ENCODE measurements at regions not wholly inside any gene's neighbourhood (a gene's known extent, or its start where the extent isn't known, plus 50 kb on each side); places are given as distances from the start of the nearest gene placed in this dataset.

GRCh38 chr14:95034788-95035187 lies 122.5 kb downstream of the DICER1 start:
- WGBS, 10 experiments: 10 to 95% (median 61%) methylated on average over 1 to 4 of the region's 5 CpGs; no CpG with 5 or more reads in 2 of the 10 experiments
- in situ Hi-C loops (cut with MboI; ENCODE audit: low pct_unique_long_range_greater_than_20kb in 2 of 9, low sequenced_read_pairs in 9 of 9, unreplicated experiment in 9 of 9): no loop called here
- no peak overlapping the region for H3K27ac ChIP-seq
- H3K4me3 ChIP-seq: no peak overlapping the region
- peak in 6 of 8 experiments; percentile 29 to 91 (median 61) for ATAC-seq (replicated peaks in 6 of 8)
- peaks cover 14% of the 10 kb centered on the region in 2 donors for H3K4me1 ChIP-seq (replicated peaks in 1 of 2)

- in situ Hi-C loops (cut with MboI; ENCODE audit: low pct_unique_long_range_greater_than_20kb in 2 of 9, low sequenced_read_pairs in 9 of 9, unreplicated experiment in 9 of 9): no loop called here
- ATAC-seq (replicated peaks in 6 of 8): peak; percentile 16 to 85 (median 55)
- Histone ChIP-seq H3K4me1 (replicated peaks in 1 of 2) (peaks cover 14% of the 10 kb centered on the region in 2 donors), H3K27ac (peak overlapping the region; percentile 21 to 66), H3K4me3 (no peak overlapping the region)
- 0 to 100% (median 45%) methylated on average over 1 to 7 of the region's 8 CpGs for WGBS, 10 experiments
These were observed 123.4 kb downstream of the DICER1 start for GRCh38 chr14:95033682-95034632.

- H3K4me1 ChIP-seq (replicated peaks in 1 of 2): peaks cover 14% of the 10 kb centered on the region in 2 donors
- WGBS, 10 experiments: 12 to 100% (median 61%) methylated on average over 2 to 4 of the region's 4 CpGs; no CpG with 5 or more reads in 1 of the 10 experiments
- ATAC-seq (replicated peaks in 6 of 8): no peak
- no peak overlapping the region for H3K27ac ChIP-seq
- no peak overlapping the region for H3K4me3 ChIP-seq
- in situ Hi-C loops (cut with MboI; ENCODE audit: low pct_unique_long_range_greater_than_20kb in 2 of 9, low sequenced_read_pairs in 9 of 9, unreplicated experiment in 9 of 9): no loop called here
These were observed 124.3 kb downstream of the DICER1 start for GRCh38 chr14:95033031-95033430.

GRCh38 chr14:95026851-95027463 lies 130.4 kb downstream of the DICER1 start:
- in situ Hi-C loops (cut with MboI; ENCODE audit: low pct_unique_long_range_greater_than_20kb in 2 of 9, low sequenced_read_pairs in 9 of 9, unreplicated experiment in 9 of 9): no loop called here
- Histone ChIP-seq H3K4me3 (no peak overlapping the region), H3K27ac (no peak overlapping the region), H3K4me1 (replicated peaks in 1 of 2) (no peaks in the 10 kb centered on the region)
- 43 to 92% (median 67%) methylated on average over 1 to 6 of the region's 7 CpGs for WGBS, 10 experiments
- ATAC-seq (replicated peaks in 6 of 8): no peak

GRCh38 chr14:95025941-95026340 lies 131.4 kb downstream of the DICER1 start:
- in situ Hi-C loops (cut with MboI; ENCODE audit: low pct_unique_long_range_greater_than_20kb in 2 of 9, low sequenced_read_pairs in 9 of 9, unreplicated experiment in 9 of 9): no loop called here
- no peak for ATAC-seq (replicated peaks in 6 of 8)
- no peak overlapping the region for H3K4me3 ChIP-seq
- 0 to 100% (median 86%) methylated on average over 1 to 4 of the region's 6 CpGs; no CpG with 5 or more reads in 5 of the 10 experiments for WGBS, 10 experiments
- no peak overlapping the region for H3K27ac ChIP-seq
- H3K4me1 ChIP-seq (replicated peaks in 1 of 2): no peaks in the 10 kb centered on the region

GRCh38 chr14:95025218-95025617 lies 132.1 kb downstream of the DICER1 start:
- WGBS, 10 experiments: 0 to 83% (median 60%) methylated on average over 1 to 3 of the region's 4 CpGs; no CpG with 5 or more reads in 3 of the 10 experiments
- in situ Hi-C loops (cut with MboI; ENCODE audit: low pct_unique_long_range_greater_than_20kb in 2 of 9, low sequenced_read_pairs in 9 of 9, unreplicated experiment in 9 of 9): no loop called here
- ATAC-seq (replicated peaks in 6 of 8): no peak
- H3K4me1 ChIP-seq (replicated peaks in 1 of 2): no peaks in the 10 kb centered on the region
- no peak overlapping the region for H3K27ac ChIP-seq
- H3K4me3 ChIP-seq: no peak overlapping the region

- in situ Hi-C loops (cut with MboI; ENCODE audit: low pct_unique_long_range_greater_than_20kb in 2 of 9, low sequenced_read_pairs in 9 of 9, unreplicated experiment in 9 of 9): no loop called here
- Histone ChIP-seq H3K4me3 (no peak overlapping the region), H3K27ac (no peak overlapping the region), H3K4me1 (replicated peaks in 1 of 2) (no peaks in the 10 kb centered on the region)
- ATAC-seq (replicated peaks in 6 of 8): no peak
- WGBS, 10 experiments: 0 to 90% (median 22%) methylated on average over 1 to 3 of the region's 6 CpGs; no CpG with 5 or more reads in 6 of the 10 experiments
These were observed 132.9 kb downstream of the DICER1 start for GRCh38 chr14:95024380-95024779.

- ATAC-seq (replicated peaks in 6 of 8): no peak
- no peak overlapping the region for H3K27ac ChIP-seq
- in situ Hi-C loops (cut with MboI; ENCODE audit: low pct_unique_long_range_greater_than_20kb in 2 of 9, low sequenced_read_pairs in 9 of 9, unreplicated experiment in 9 of 9): no loop called here
- no peaks in the 10 kb centered on the region for H3K4me1 ChIP-seq (replicated peaks in 1 of 2)
- H3K4me3 ChIP-seq: no peak overlapping the region
- WGBS, 10 experiments: 0 to 94% (median 77%) methylated on average over 1 to 4 of the region's 4 CpGs; no CpG with 5 or more reads in 4 of the 10 experiments
These were observed 133.4 kb downstream of the DICER1 start for GRCh38 chr14:95023886-95024285.

GRCh38 chr14:95023115-95023514 lies 134.2 kb downstream of the DICER1 start:
- in situ Hi-C loops (cut with MboI; ENCODE audit: low pct_unique_long_range_greater_than_20kb in 2 of 9, low sequenced_read_pairs in 9 of 9, unreplicated experiment in 9 of 9): no loop called here
- H3K27ac ChIP-seq: no peak overlapping the region
- no peaks in the 10 kb centered on the region for H3K4me1 ChIP-seq (replicated peaks in 1 of 2)
- no peak for ATAC-seq (replicated peaks in 6 of 8)
- no peak overlapping the region for H3K4me3 ChIP-seq
- 50 to 100% (median 86%) methylated on average over 2 to 8 of the region's 9 CpGs; no CpG with 5 or more reads in 3 of the 10 experiments for WGBS, 10 experiments

GRCh38 chr14:95021588-95021987 lies 135.7 kb downstream of the DICER1 start:
- no peak for ATAC-seq (replicated peaks in 6 of 8)
- Histone ChIP-seq H3K4me3 (no peak overlapping the region), H3K27ac (no peak overlapping the region), H3K4me1 (replicated peaks in 1 of 2) (no peaks in the 10 kb centered on the region)
- in situ Hi-C loops (cut with MboI; ENCODE audit: low pct_unique_long_range_greater_than_20kb in 2 of 9, low sequenced_read_pairs in 9 of 9, unreplicated experiment in 9 of 9): no loop called here
- WGBS, 10 experiments: 62 to 92% (median 80%) methylated on average over 1 to 2 of the region's 2 CpGs; no CpG with 5 or more reads in 5 of the 10 experiments

GRCh38 chr14:95018821-95019220 lies 138.5 kb downstream of the DICER1 start:
- H3K4me3 ChIP-seq: no peak overlapping the region
- in situ Hi-C loops (cut with MboI; ENCODE audit: low pct_unique_long_range_greater_than_20kb in 2 of 9, low sequenced_read_pairs in 9 of 9, unreplicated experiment in 9 of 9): no loop called here
- WGBS, 10 experiments: 0 to 80% (median 41%) methylated on average over 2 to 4 of the region's 4 CpGs; no CpG with 5 or more reads in 1 of the 10 experiments
- H3K4me1 ChIP-seq (replicated peaks in 1 of 2): no peaks in the 10 kb centered on the region
- peak in 3 of 8 experiments; percentile 85 to 98 (median 98) for ATAC-seq (replicated peaks in 6 of 8)
- no peak overlapping the region for H3K27ac ChIP-seq

- Histone ChIP-seq H3K4me3 (no peak overlapping the region), H3K27ac (no peak overlapping the region), H3K4me1 (replicated peaks in 1 of 2) (peaks cover 0 to 11% of the 10 kb centered on the region in 2 donors)
- in situ Hi-C loops (cut with MboI; ENCODE audit: low pct_unique_long_range_greater_than_20kb in 2 of 9, low sequenced_read_pairs in 9 of 9, unreplicated experiment in 9 of 9): no loop called here
- 20% methylated on average over 1 of the region's 1 CpG; no CpG with 5 or more reads in 9 of the 10 experiments for WGBS, 10 experiments
- ATAC-seq (replicated peaks in 6 of 8): no peak
These were observed 142.3 kb downstream of the DICER1 start for GRCh38 chr14:95015046-95015445.

GRCh38 chr14:95014036-95014435 lies 143.3 kb downstream of the DICER1 start:
- Histone ChIP-seq H3K27ac (no peak overlapping the region), H3K4me1 (replicated peaks in 1 of 2) (peaks cover 0 to 11% of the 10 kb centered on the region in 2 donors), H3K4me3 (no peak overlapping the region)
- in situ Hi-C loops (cut with MboI; ENCODE audit: low pct_unique_long_range_greater_than_20kb in 2 of 9, low sequenced_read_pairs in 9 of 9, unreplicated experiment in 9 of 9): no loop called here
- WGBS, 10 experiments: 69 to 100% (median 91%) methylated on average over 1 to 7 of the region's 7 CpGs
- no peak for ATAC-seq (replicated peaks in 6 of 8)
